Chondrocyte (in vitro differentiated cells): ENCODE measurements at regions not wholly inside any gene's neighbourhood (a gene's known extent, or its start where the extent isn't known, plus 50 kb on each side); places are given as distances from the start of the nearest gene placed in this dataset.
"Not testable (repeated sequence)": the region's sequence is repeated elsewhere in the genome, so short reads cannot be mapped to it uniquely, and the experiment has no call there.

Source experiments
- DNase-seq: peaks from one replicate; pipeline ENCODE4 v3.0.0; 2021; ENCODE audit warnings: mixed read lengths, low spot score
- H3K27ac Mint-ChIP-seq: one replicate; pipeline ENCODE4 v1.8.0; 2021; ENCODE audit warnings: mild to moderate bottlenecking, moderate library complexity, mixed read lengths; ENCODE audit not compliant: unreplicated experiment
- H3K27me3 Mint-ChIP-seq: 2 replicates; pipeline ENCODE4 v1.8.0; 2021; ENCODE audit warnings: low read depth, mixed read lengths
- H3K36me3 Mint-ChIP-seq: 2 replicates; pipeline ENCODE4 v1.8.0; 2021; ENCODE audit warnings: low read depth, mixed read lengths
- H3K4me1 Mint-ChIP-seq: 2 replicates; pipeline ENCODE4 v1.8.0; 2021; ENCODE audit warnings: low read depth, mild to moderate bottlenecking, mixed read lengths
- H3K4me3 Mint-ChIP-seq: one replicate; pipeline ENCODE4 v1.8.0; 2021; ENCODE audit warnings: mild to moderate bottlenecking, moderate library complexity, mixed read lengths; ENCODE audit not compliant: unreplicated experiment
- H3K9me3 Mint-ChIP-seq: 2 replicates; pipeline ENCODE4 v1.8.0; 2021; ENCODE audit warnings: low read depth, mixed read lengths
- CTCF ChIP-seq: fragments of 200-600 bp; sonication (generic); IDR thresholded peaks from 2 replicates; pipeline ENCODE4 v1.5.0; 2021; ENCODE audit warnings: antibody characterized with exemption, mild to moderate bottlenecking, moderate library complexity

DNA sequence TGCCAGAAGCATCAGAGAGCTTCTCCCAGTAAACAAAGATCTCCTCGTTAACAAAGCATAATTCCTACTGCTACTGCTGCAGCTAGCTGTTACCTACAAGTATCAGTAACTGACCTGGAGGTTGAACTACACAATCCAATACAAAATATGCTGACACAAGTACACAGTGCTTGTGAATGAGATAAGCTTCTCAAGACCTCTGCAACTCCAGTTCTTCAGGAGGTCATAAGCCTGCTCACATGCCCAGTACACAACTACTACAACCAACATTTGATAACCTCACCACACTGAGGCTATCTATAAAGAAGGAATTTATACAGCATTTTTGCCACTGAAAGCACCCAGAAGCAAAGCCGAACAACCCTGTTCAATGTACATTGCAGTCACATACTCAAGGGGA, 66.7 kb upstream of the SMARCAD1 start:
- Mint-ChIP-seq H3K4me1 (no peaks in the 10 kb centered on the region), H3K4me3 (no peak overlapping the region), H3K27ac (no peak overlapping the region), H3K27me3 (peaks cover 50% of the 10 kb centered on the region), H3K36me3 (no peaks in the 10 kb centered on the region), H3K9me3 (peaks cover 5% of the 10 kb centered on the region)
- TF ChIP-seq CTCF: no peak
- DNase-seq: no peak

DNA sequence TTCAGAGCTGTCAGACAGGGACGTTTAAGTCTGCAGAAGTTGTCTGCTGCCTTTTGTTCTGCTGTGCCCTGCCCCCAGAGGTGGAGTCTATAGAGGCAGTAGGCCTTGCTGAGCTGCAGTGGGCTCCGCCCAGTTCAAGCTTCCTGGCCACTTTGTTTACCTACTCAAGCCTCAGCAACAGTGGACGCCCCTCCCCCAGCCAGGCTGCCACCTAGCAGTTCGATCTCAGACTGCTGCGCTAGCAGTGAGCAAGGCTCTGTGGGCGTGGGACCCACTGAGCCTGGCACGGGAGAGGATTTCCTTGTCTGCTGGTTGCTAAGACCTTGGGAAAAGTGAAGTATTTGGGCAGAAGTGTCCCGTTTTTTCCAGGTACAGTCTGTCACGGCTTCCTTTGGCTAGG, 59.6 kb upstream of the SMARCAD1 start:
- H3K4me3 Mint-ChIP-seq, H3K36me3 Mint-ChIP-seq, H3K9me3 Mint-ChIP-seq, H3K4me1 Mint-ChIP-seq, H3K27ac Mint-ChIP-seq, DNase-seq: not testable (repeated sequence)
- peaks cover 47% of the 10 kb centered on the region for H3K27me3 Mint-ChIP-seq

DNA sequence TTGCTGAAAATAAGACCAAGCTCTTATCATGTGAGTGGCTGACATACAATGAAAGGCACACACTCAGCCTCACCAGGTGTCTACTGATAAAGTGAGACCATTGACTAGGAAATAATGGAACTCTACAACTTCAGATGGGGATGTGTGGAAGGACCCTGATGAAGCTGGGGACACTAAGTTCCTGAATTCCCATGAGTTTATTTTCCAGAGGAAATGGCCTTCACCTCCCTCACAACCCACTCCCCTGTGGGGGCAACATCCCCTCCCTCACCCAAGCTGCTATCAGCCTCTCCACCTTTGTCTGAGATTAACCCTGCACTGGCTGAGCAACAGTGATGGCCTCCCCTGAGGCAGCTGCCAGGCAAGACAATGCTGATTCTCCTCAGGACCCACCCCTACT, 55.2 kb upstream of the SMARCAD1 start:
- Mint-ChIP-seq H3K27me3 (peaks cover 14% of the 10 kb centered on the region), H3K4me3 (no peak overlapping the region), H3K9me3 (peaks cover 7% of the 10 kb centered on the region), H3K4me1 (no peaks in the 10 kb centered on the region), H3K36me3 (no peaks in the 10 kb centered on the region), H3K27ac (no peak overlapping the region)
- no peak for DNase-seq
- no peak for TF ChIP-seq CTCF

- H3K36me3 Mint-ChIP-seq, H3K27me3 Mint-ChIP-seq, H3K4me1 Mint-ChIP-seq, H3K9me3 Mint-ChIP-seq, DNase-seq, H3K27ac Mint-ChIP-seq, H3K4me3 Mint-ChIP-seq: not testable (repeated sequence)
Observed at GRCh38 chr4:94155404-94155803, 52.3 kb upstream of the SMARCAD1 start.

GRCh38 chr4:94156826-94157225, 50.8 kb upstream of the SMARCAD1 start:
- Mint-ChIP-seq H3K4me1 (no peaks in the 10 kb centered on the region), H3K36me3 (no peaks in the 10 kb centered on the region), H3K27ac (no peak overlapping the region), H3K4me3 (no peak overlapping the region), H3K27me3 (peaks cover 5% of the 10 kb centered on the region), H3K9me3 (peaks cover 7% of the 10 kb centered on the region)
- DNase-seq: no peak
- no peak for TF ChIP-seq CTCF
